ENCODE measurements at regions not wholly inside any gene's neighbourhood (a gene's known extent, or its start where the extent isn't known, plus 50 kb on each side); places are given as distances from the start of the nearest gene placed in this dataset.

DNA sequence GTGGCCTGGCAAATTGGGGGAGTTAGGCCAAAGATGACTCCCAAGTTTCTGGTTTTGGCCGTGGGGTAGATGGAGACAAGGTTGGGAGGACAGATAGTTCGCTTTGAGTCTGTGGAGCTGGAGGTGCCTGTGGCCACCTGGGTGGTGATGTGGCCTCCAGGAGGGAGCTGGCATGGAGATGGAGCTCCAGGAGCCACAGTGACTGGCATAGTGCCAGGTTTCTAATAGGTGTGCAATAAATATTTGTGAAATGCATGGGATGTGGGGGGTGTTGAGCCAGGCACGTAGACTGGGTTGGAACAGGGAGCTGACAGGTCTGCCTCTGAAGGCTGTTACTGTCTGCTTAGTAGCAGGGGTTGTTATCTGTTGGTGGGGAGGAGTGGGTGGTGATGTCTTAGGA, 102.7 kb downstream of the PAX1 start:
- TF ChIP-seq, protein P1, sequence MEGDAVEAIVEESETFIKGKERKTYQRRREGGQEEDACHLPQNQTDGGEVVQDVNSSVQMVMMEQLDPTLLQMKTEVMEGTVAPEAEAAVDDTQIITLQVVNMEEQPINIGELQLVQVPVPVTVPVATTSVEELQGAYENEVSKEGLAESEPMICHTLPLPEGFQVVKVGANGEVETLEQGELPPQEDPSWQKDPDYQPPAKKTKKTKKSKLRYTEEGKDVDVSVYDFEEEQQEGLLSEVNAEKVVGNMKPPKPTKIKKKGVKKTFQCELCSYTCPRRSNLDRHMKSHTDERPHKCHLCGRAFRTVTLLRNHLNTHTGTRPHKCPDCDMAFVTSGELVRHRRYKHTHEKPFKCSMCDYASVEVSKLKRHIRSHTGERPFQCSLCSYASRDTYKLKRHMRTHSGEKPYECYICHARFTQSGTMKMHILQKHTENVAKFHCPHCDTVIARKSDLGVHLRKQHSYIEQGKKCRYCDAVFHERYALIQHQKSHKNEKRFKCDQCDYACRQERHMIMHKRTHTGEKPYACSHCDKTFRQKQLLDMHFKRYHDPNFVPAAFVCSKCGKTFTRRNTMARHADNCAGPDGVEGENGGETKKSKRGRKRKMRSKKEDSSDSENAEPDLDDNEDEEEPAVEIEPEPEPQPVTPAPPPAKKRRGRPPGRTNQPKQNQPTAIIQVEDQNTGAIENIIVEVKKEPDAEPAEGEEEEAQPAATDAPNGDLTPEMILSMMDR (IDR thresholded peaks at IDR 0.05; ENCODE audit: low read depth, low read length), result no peak
- Histone ChIP-seq H3K4me3 (ENCODE audit: low read depth, low read length) (no peak overlapping the region), H3K9me3 (ENCODE audit: control insufficient read depth, insufficient read depth, low read length) (peaks cover 48% of the 10 kb centered on the region), H3K27ac (ENCODE audit: low read depth, low read length) (no peak overlapping the region), H3K27me3 (ENCODE audit: control insufficient read depth, insufficient read depth, low read length) (no peaks in the 10 kb centered on the region)
- CTCF ChIA-PET, result no interaction called here
- POLR2A ChIA-PET, result no interaction called here
- DNase-seq (ENCODE audit: low read depth, low spot score), result no peak

DNA sequence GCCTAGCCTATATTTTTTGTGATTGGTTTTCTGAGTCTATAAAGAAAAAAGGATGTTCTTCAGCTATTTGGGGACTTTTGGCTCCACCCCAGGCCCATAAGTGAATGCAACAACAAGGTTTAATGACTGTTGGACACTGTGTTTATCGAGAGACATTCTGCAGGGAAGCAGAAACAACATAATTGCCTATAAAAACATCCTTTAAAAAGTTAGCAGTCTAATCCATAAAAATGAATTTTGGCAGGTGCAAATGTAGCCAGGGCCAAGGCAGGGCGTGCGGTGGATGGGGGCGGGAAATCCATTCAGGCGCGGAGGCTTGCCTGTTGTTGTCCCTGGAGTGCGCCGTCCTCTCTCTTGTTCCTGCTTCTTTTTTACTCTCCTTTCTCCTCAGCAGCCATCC, 99.3 kb downstream of the PAX1 start:
- TF ChIP-seq, protein P1 (IDR thresholded peaks at IDR 0.05; ENCODE audit: low read depth, low read length), result no peak
- Histone ChIP-seq H3K4me3 (ENCODE audit: low read depth, low read length) (no peak overlapping the region), H3K27ac (ENCODE audit: low read depth, low read length) (no peak overlapping the region), H3K27me3 (ENCODE audit: control insufficient read depth, insufficient read depth, low read length) (no peaks in the 10 kb centered on the region), H3K9me3 (ENCODE audit: control insufficient read depth, insufficient read depth, low read length) (peaks cover 45% of the 10 kb centered on the region)
- ChIA-PET POLR2A (no interaction called here), CTCF (no interaction called here)
- no peak for DNase-seq (ENCODE audit: low read depth, low spot score)

DNA sequence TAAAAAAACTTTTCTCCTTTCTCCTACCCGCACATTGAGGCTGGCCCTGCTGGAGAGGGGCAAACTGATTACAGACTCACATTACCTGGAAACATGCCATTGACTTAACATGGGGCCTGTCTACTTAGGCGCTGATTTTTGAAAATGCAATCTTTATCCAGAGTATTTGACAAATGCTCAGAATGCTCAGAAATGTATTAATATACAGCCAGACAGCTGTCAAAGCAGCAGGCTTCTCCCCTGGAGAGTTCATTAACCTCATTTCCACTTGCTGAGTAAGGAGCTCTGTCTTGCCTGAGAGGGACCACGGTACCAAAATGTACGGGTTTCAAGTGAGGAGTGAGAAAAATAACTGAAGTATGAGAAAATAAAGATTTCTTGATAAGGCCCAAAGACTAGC, 95.7 kb downstream of the PAX1 start:
- DNase-seq (ENCODE audit: low read depth, low spot score), result no peak
- ChIA-PET CTCF (no interaction called here), POLR2A (no interaction called here)
- H3K27ac ChIP-seq (ENCODE audit: low read depth, low read length), result no peak overlapping the region
- peaks cover 44% of the 10 kb centered on the region for H3K9me3 ChIP-seq (ENCODE audit: control insufficient read depth, insufficient read depth, low read length)
- no peaks in the 10 kb centered on the region for H3K27me3 ChIP-seq (ENCODE audit: control insufficient read depth, insufficient read depth, low read length)
- TF ChIP-seq, protein P1 (IDR thresholded peaks at IDR 0.05; ENCODE audit: low read depth, low read length), result no peak
- no peak overlapping the region for H3K4me3 ChIP-seq (ENCODE audit: low read depth, low read length)

DNA sequence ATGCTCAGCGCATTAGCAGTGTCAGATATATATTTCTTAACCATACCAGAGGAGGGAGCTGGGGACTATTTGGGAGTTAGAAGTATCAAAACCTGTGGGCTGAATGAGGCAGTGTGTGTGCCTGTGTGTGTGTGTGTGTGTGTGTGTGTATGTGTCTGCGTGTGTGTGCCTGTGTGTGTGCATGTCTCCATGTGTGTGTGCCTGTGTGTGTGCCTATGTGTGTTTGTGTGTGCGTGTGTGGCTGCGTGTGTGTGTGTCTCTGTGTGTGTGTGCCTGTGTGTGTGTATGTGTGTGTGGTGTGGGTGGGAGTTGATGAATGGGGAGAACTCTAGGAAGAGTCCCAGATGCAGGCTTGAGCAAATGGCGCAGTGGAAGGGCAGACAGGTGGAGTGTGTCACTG, 92.9 kb downstream of the PAX1 start:
- H3K9me3 ChIP-seq (ENCODE audit: control insufficient read depth, insufficient read depth, low read length), result peaks cover 44% of the 10 kb centered on the region
- no peaks in the 10 kb centered on the region for H3K27me3 ChIP-seq (ENCODE audit: control insufficient read depth, insufficient read depth, low read length)
- DNase-seq (ENCODE audit: low read depth, low spot score), result no peak
- POLR2A ChIA-PET, result no interaction called here
- no peak overlapping the region for H3K27ac ChIP-seq (ENCODE audit: low read depth, low read length)
- TF ChIP-seq, protein P1 (IDR thresholded peaks at IDR 0.05; ENCODE audit: low read depth, low read length), result no peak
- CTCF ChIA-PET, result no interaction called here
- H3K4me3 ChIP-seq (ENCODE audit: low read depth, low read length), result no peak overlapping the region

DNA sequence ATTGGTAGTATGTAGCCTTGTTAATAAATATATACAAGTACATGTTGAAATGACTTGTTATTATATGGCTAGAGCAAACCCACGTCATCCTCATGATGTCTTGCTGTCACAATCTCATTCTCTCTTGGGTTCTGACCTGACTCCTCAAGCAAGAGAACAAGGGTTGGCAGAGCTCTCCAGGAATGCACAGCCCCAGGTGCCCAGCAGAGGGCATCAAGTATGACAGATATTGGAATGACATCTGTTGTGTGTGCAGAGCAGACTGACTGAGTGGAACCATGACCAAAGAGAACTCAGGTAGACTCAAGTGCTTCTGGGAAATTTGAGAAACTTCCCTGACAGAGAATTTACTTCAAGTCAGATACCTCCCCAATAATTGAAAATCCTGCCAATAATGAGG, 90.6 kb downstream of the PAX1 start:
- CTCF ChIA-PET, result no interaction called here
- POLR2A ChIA-PET, result no interaction called here
- TF ChIP-seq, protein P1 (IDR thresholded peaks at IDR 0.05; ENCODE audit: low read depth, low read length), result no peak
- H3K27ac ChIP-seq (ENCODE audit: low read depth, low read length), result no peak overlapping the region
- DNase-seq (ENCODE audit: low read depth, low spot score), result no peak
- no peaks in the 10 kb centered on the region for H3K27me3 ChIP-seq (ENCODE audit: control insufficient read depth, insufficient read depth, low read length)
- H3K4me3 ChIP-seq (ENCODE audit: low read depth, low read length), result no peak overlapping the region
- peaks cover 46% of the 10 kb centered on the region for H3K9me3 ChIP-seq (ENCODE audit: control insufficient read depth, insufficient read depth, low read length)
